Keratinocyte (primary cell): ENCODE measurements at regions not wholly inside any gene's neighbourhood (a gene's known extent, or its start where the extent isn't known, plus 50 kb on each side); places are given as distances from the start of the nearest gene placed in this dataset.
A peak's percentile ranks its signal among the peaks of the same experiment; 100 is the strongest.

ENCODE experiments used
- DNase-seq: peaks from one replicate; pipeline ENCODE4 v3.0.0-alpha.2; 2011; ENCODE audit warnings: low read depth, missing footprints, low spot score
- FAIRE-seq: peaks from 2 replicates; lab custom pipeline; 2011; peaks lifted over from hg19 to GRCh38; lab: Jason Lieb, UNC
- H2AFZ ChIP-seq: 2 replicates; pipeline ENCODE4 v1.6.0; 2012; ENCODE audit warnings: low read length, control low read depth, inconsistent platforms; ENCODE audit not compliant: control insufficient read depth
- H3K27ac ChIP-seq: 2 replicates; pipeline ENCODE4 v1.5.1; 2011; ENCODE audit warnings: low read length; ENCODE audit not compliant: control insufficient read depth, insufficient read depth
- H3K27me3 ChIP-seq: 3 replicates; pipeline ENCODE4 v1.6.0; 2011; ENCODE audit warnings: low read length; ENCODE audit not compliant: control insufficient read depth, insufficient read depth; ENCODE audit errors: extremely low read depth
- H3K36me3 ChIP-seq, 2 experiments: 2 replicates in 1 of 2; 3 replicates in 1 of 2; pipeline ENCODE4 v1.5.1; 2011; ENCODE audit warnings: low read length in 2 of 2, mild to moderate bottlenecking in 1 of 2; ENCODE audit not compliant: control insufficient read depth in 2 of 2, insufficient read depth in 2 of 2; ENCODE audit errors: extremely low read depth in 1 of 2
- H3K4me1 ChIP-seq: 3 replicates; pipeline ENCODE4 v1.5.1; 2011; ENCODE audit warnings: low read length; ENCODE audit not compliant: control insufficient read depth, insufficient read depth; ENCODE audit errors: extremely low read depth
- H3K4me2 ChIP-seq: 3 replicates; pipeline ENCODE4 v1.6.0; 2011; ENCODE audit warnings: low read depth, low read length; ENCODE audit not compliant: control insufficient read depth, insufficient read depth; ENCODE audit errors: extremely low read depth
- H3K4me3 ChIP-seq, 3 experiments: fragments of 200-600 bp in 1 of 3; sonication (generic) in 1 of 3; 2 replicates in 2 of 3; 3 replicates in 1 of 3; pipeline ENCODE4 v1.5.1; 2011 to 2016; ENCODE audit warnings: low read length in 3 of 3, mild to moderate bottlenecking in 3 of 3, control low read depth in 2 of 3, inconsistent platforms in 1 of 3, low read depth in 1 of 3, mixed read lengths in 1 of 3, mixed run types in 1 of 3, moderate library complexity in 1 of 3; ENCODE audit not compliant: control insufficient read depth in 2 of 3, insufficient read depth in 2 of 3; ENCODE audit errors: extremely low read depth in 1 of 3
- H3K79me2 ChIP-seq: 2 replicates; pipeline ENCODE4 v1.6.0; 2012; ENCODE audit warnings: low read length; ENCODE audit not compliant: control insufficient read depth, insufficient read depth
- H3K9ac ChIP-seq: 3 replicates; pipeline ENCODE4 v1.6.0; 2011; ENCODE audit warnings: low read length; ENCODE audit not compliant: control insufficient read depth, insufficient read depth; ENCODE audit errors: extremely low read depth
- H3K9me1 ChIP-seq: 3 replicates; pipeline ENCODE4 v1.6.0; 2011; ENCODE audit warnings: low read length; ENCODE audit not compliant: control insufficient read depth, insufficient read depth; ENCODE audit errors: extremely low read depth
- H3K9me3 ChIP-seq: 2 replicates; pipeline ENCODE4 v1.5.1; 2012; ENCODE audit warnings: low read depth, low read length; ENCODE audit not compliant: control insufficient read depth
- H4K20me1 ChIP-seq: 3 replicates; pipeline ENCODE4 v1.6.0; 2011; ENCODE audit warnings: low read length; ENCODE audit not compliant: control insufficient read depth, insufficient read depth; ENCODE audit errors: extremely low read depth
- EZH2 ChIP-seq: IDR thresholded peaks from one replicate; pipeline ENCODE4 v1.6.1; 2012; ENCODE audit warnings: inconsistent platforms, mild to moderate bottlenecking, low read length, moderate library complexity
- dilution Hi-C: fragments of 300-500 bp; cut with MboI; formaldehyde crosslinking; loops from one replicate; pipeline ENCODE4 v1.7.0; 2020; ENCODE audit warnings: low sequenced_read_pairs; ENCODE audit not compliant: extremely low pct_ligation_motif_present
- TF ChIP-seq, protein P1 (sequence below), 3 experiments: IDR thresholded peaks in 1 of 3; conservative IDR thresholded peaks in 1 of 3; optimal IDR thresholded peaks in 1 of 3; 2 replicates in 2 of 3; 3 replicates in 1 of 3; pipeline versions ENCODE3 to v1.5.1; 2011; ENCODE audit warnings: low read length in 3 of 3, mild to moderate bottlenecking in 3 of 3, moderate library complexity in 2 of 3, control low read depth in 1 of 3, inconsistent platforms in 1 of 3; ENCODE audit not compliant: insufficient read depth in 2 of 3; ENCODE audit errors: extremely low read depth in 1 of 3

DNA sequence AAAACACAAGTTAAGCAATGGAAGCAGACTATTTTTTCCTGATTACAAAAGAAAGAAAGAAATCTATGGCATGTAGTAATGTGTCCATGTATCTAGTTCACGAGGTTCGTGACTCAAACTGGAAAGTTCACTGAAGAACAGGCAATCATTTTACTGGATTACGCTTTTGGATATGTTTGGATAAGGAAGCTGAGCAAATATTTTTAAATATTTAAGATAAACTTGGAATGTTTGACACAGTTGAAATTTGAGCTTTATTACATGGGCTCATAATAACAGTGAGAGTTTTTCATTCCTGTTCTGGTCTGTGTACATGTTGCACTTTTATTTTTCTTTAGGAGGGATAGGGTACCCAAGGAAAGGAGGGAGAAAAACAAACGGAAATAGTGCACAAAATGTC, 244.2 kb upstream of the GK2 start:
- no peak for DNase-seq
- H3K4me2 ChIP-seq = no peak overlapping the region

DNA sequence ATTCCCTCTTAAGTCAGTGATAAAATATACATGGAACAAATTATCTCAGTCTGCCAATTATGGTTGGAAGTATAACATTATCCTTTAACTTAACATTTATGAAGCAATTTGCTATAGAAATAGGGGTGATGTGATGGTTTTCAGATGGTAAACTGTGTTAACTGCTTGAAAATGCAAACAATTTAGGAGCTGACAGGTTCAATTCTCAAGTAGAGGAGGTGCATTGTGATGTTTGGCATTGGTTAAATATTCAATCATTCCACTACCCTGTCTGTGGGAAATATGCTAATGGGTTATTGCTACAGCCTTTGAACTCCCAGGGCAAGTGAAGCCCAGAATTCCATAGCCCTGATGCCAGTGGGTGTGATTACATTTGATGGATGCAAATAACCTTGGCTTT, 243.4 kb upstream of the GK2 start:
- TF ChIP-seq, protein P1, sequence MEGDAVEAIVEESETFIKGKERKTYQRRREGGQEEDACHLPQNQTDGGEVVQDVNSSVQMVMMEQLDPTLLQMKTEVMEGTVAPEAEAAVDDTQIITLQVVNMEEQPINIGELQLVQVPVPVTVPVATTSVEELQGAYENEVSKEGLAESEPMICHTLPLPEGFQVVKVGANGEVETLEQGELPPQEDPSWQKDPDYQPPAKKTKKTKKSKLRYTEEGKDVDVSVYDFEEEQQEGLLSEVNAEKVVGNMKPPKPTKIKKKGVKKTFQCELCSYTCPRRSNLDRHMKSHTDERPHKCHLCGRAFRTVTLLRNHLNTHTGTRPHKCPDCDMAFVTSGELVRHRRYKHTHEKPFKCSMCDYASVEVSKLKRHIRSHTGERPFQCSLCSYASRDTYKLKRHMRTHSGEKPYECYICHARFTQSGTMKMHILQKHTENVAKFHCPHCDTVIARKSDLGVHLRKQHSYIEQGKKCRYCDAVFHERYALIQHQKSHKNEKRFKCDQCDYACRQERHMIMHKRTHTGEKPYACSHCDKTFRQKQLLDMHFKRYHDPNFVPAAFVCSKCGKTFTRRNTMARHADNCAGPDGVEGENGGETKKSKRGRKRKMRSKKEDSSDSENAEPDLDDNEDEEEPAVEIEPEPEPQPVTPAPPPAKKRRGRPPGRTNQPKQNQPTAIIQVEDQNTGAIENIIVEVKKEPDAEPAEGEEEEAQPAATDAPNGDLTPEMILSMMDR (optimal IDR thresholded peaks at IDR 0.05 in 1 of 3, IDR thresholded peaks at IDR 0.05 in 1 of 3, conservative IDR thresholded peaks at IDR 0.05 in 1 of 3; ENCODE audit: extremely low read depth in 1 of 3, insufficient read depth in 2 of 3, low read length in 3 of 3) = no peak
- no peak for TF ChIP-seq EZH2
- no peak for DNase-seq
- no peaks in the 10 kb centered on the region for H3K36me3 ChIP-seq

More for the DNA sequence above, 244.2 kb upstream of the GK2 start:
- H3K4me3 ChIP-seq = no peak overlapping the region
- H4K20me1 ChIP-seq = no peaks in the 10 kb centered on the region
- no peaks in the 10 kb centered on the region for H3K9me1 ChIP-seq
- peaks cover 22% of the 10 kb centered on the region for H3K4me1 ChIP-seq
- no peaks in the 10 kb centered on the region for H3K9me3 ChIP-seq
- H3K27me3 ChIP-seq = no peaks in the 10 kb centered on the region
- H3K27ac ChIP-seq = no peak overlapping the region
- H3K79me2 ChIP-seq = no peaks in the 10 kb centered on the region
- no peak overlapping the region for H3K9ac ChIP-seq
- FAIRE-seq = no peak
- H3K36me3 ChIP-seq = no peaks in the 10 kb centered on the region
- TF ChIP-seq, protein P1 (optimal IDR thresholded peaks at IDR 0.05 in 1 of 3, IDR thresholded peaks at IDR 0.05 in 1 of 3, conservative IDR thresholded peaks at IDR 0.05 in 1 of 3; ENCODE audit: extremely low read depth in 1 of 3, insufficient read depth in 2 of 3, low read length in 3 of 3) = no peak
- no peak for TF ChIP-seq EZH2
- dilution Hi-C loops = no loop called here
- H2AFZ ChIP-seq = no peak overlapping the region

More for the DNA sequence above, 243.4 kb upstream of the GK2 start:
- peaks cover 22% of the 10 kb centered on the region for H3K4me1 ChIP-seq
- dilution Hi-C loops = no loop called here
- peak overlapping the region in 2 of 3 experiments; percentile 30 to 48 for H3K4me3 ChIP-seq
- peak overlapping the region; percentile 85 for H3K27ac ChIP-seq
- no peaks in the 10 kb centered on the region for H3K27me3 ChIP-seq
- peak overlapping the region; percentile 89 for H3K4me2 ChIP-seq
- H4K20me1 ChIP-seq = no peaks in the 10 kb centered on the region
- peak overlapping the region; percentile 88 for H2AFZ ChIP-seq
- FAIRE-seq = no peak
- no peaks in the 10 kb centered on the region for H3K79me2 ChIP-seq
- no peak overlapping the region for H3K9ac ChIP-seq
- H3K9me1 ChIP-seq = no peaks in the 10 kb centered on the region
- H3K9me3 ChIP-seq = no peaks in the 10 kb centered on the region
